Transverse colon (tissue), 4 donors: ENCODE measurements at regions not wholly inside any gene's neighbourhood (a gene's known extent, or its start where the extent isn't known, plus 50 kb on each side); places are given as distances from the start of the nearest gene placed in this dataset.

ENCODE experiments used
- DNase-seq: peaks from one replicate; pipeline ENCODE4 v3.0.0-alpha.2; 2019
- H3K27ac ChIP-seq, 4 donors: fragments of 200-600 bp; sonication (generic); 2 replicates each; pipeline ENCODE4 v1.5.1; 2016 to 2018; ENCODE audit warnings: inconsistent platforms in 4 of 4
- H3K27me3 ChIP-seq: fragments of 200-600 bp; sonication (generic); 2 replicates; pipeline ENCODE4 v1.5.1; 2017; ENCODE audit warnings: inconsistent platforms
- H3K36me3 ChIP-seq, 4 donors: fragments of 200-600 bp; sonication (generic); 2 replicates each; pipeline ENCODE4 v1.5.1; 2017 to 2019; ENCODE audit warnings: inconsistent platforms in 4 of 4
- H3K4me1 ChIP-seq, 4 donors: fragments of 200-600 bp; sonication (generic); 2 replicates each; pipeline ENCODE4 v1.5.1; 2017 to 2020; ENCODE audit warnings: inconsistent platforms in 4 of 4
- H3K4me3 ChIP-seq, 4 donors: fragments of 200-600 bp; sonication (generic); 1 replicate in 1 of 4; 2 replicates in 3 of 4; pipeline versions ENCODE4 v1.5.1 to v1.6.1; 2017 to 2019; ENCODE audit warnings: inconsistent platforms in 4 of 4
- H3K9me3 ChIP-seq, 2 donors: fragments of 200-600 bp; sonication (generic); 2 replicates each; pipeline ENCODE4 v1.5.1; 2017 to 2019; ENCODE audit warnings: inconsistent platforms in 2 of 2
- EP300 ChIP-seq: sonication (generic); formaldehyde crosslinking; IDR thresholded peaks from one replicate; pipeline ENCODE4 v1.6.1; 2017; ENCODE audit warnings: antibody characterized with exemption, low read depth
- POLR2A ChIP-seq: fragments of 450-650 bp; IDR thresholded peaks from one replicate; pipeline ENCODE4 v1.6.1; 2016; ENCODE audit warnings: antibody characterized with exemption, mild to moderate bottlenecking, moderate library complexity
- POLR2AphosphoS5 ChIP-seq, 3 donors: sonication (generic); formaldehyde crosslinking; IDR thresholded peaks; one replicate each; pipeline ENCODE4 v1.6.1; 2016; ENCODE audit warnings: antibody characterized with exemption in 3 of 3
- WGBS, 2 donors: methylation state at CpG; one replicate each; pipeline ENCODE4 v1.1.5; 2018; ENCODE audit warnings: low coverage in 1 of 2; 5-methylcytosine and 5-hydroxymethylcytosine counted together
- in situ Hi-C, 4 donors: fragments of 200-750 bp; cut with MboI; loops; one replicate each; pipeline versions ENCODE4 v1.15.0 to v1.15.1; 2017; ENCODE audit warnings: low sequenced_read_pairs in 3 of 4, low pct_ligation_motif_present in 1 of 4, low pct_unique_long_range_greater_than_20kb in 1 of 4
- intact Hi-C: fragments of 100-400 bp; cut with DNase I; formaldehyde crosslinking; loops from one replicate; pipeline ENCODE4 v1.15.1; 2023; ENCODE audit warnings: low total_unique reads
- TF ChIP-seq, protein P1 (sequence below), 5 experiments: fragments of 200-600 bp in 3 of 5; fragments of 450-650 bp in 2 of 5; sonication (generic) in 3 of 5; IDR thresholded peaks; 1 replicate in 2 of 5; 2 replicates in 3 of 5; pipeline ENCODE4 v1.5.1; 2016 to 2017; ENCODE audit warnings: antibody characterized with exemption in 5 of 5, inconsistent platforms in 3 of 5, mild to moderate bottlenecking in 2 of 5, moderate library complexity in 1 of 5

DNA sequence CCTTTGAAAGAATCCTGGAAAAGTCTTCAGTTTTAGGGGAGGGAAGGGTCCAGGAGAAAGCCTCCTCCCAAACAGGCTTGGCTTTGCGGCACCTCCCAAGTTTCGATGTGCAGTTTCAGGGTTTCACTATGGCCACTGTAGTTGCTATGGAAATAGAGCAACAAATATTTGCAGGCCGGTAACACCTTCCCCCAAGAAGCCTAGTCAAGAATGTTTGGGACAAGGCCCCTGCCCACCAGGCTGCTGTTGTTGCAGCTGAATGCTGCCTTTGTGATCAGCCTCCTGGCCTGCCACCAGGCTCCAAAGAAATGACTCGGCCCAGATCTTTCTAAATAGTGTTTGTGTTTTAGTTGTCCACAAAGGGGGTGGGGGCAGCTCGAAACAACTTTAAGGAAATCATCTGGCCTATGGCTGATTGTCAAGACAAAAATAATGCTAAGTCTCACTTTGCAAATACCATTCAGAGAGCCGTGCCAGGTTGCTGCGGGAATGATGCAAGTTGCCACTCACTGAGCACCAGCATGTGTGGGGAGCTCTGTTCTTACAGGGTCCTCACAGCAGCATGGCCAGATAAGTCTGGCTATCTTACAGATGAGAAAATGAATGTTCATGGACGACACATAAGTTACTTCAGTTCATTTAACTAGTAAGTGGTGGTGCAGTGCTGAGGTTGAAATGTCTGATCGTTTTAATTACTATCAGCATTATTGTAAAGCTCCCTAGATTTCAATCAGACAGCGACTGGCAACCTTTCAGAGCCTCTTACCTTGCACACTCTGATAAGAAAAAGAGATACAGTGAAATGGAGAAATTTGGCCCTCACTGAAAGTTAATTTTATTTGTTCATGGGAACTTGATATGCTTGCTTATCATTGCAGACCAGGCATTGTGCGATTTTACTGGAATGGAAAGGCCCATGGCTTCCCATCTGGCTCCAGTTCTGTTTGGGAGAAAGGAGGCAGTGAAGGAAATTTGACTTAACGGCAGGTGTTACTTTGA is 91.2 kb upstream of the JUN start:
- Histone ChIP-seq H3K4me3 (no peak overlapping the region), H3K9me3 (no peaks in the 10 kb centered on the region), H3K4me1 (peaks cover 10 to 18% (median 14%) of the 10 kb centered on the region in 4 donors), H3K27me3 (no peaks in the 10 kb centered on the region), H3K36me3 (no peaks in the 10 kb centered on the region), H3K27ac (peak overlapping the region; percentile 1 to 74 (median 52))
- intact Hi-C loops (no loop called here), in situ Hi-C loops (no loop called here)
- WGBS, 2 donors: 20 to 34% methylated on average over 1 to 11 of the region's 12 CpGs
- no peak for DNase-seq
- peak in 1 of 3 donors; percentile 8 for TF ChIP-seq POLR2AphosphoS5 (IDR thresholded peaks at IDR 0.05)
- TF ChIP-seq POLR2A: no peak
- TF ChIP-seq EP300: no peak

DNA sequence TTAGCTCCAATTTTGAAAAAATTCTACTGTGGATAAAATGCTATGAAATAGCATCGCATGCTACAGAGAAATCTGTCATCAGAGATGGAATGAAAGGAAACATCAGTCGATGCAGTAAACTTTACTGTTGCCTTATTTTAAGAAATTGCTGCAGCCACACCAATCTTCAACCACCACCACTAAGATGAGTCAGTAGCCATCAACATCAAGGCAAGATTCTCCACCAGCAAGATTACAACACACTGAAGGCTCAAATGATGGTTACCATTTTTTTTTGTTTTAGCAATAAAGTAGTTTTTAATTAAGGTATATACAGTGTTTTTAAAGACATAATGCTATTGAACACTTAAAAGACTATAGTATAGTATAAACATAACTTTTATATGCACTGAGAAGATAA is 95.6 kb upstream of the JUN start:
- no peaks in the 10 kb centered on the region for H3K9me3 ChIP-seq
- H3K4me1 ChIP-seq: peaks cover 14 to 36% (median 28%) of the 10 kb centered on the region in 4 donors
- TF ChIP-seq, protein P1, sequence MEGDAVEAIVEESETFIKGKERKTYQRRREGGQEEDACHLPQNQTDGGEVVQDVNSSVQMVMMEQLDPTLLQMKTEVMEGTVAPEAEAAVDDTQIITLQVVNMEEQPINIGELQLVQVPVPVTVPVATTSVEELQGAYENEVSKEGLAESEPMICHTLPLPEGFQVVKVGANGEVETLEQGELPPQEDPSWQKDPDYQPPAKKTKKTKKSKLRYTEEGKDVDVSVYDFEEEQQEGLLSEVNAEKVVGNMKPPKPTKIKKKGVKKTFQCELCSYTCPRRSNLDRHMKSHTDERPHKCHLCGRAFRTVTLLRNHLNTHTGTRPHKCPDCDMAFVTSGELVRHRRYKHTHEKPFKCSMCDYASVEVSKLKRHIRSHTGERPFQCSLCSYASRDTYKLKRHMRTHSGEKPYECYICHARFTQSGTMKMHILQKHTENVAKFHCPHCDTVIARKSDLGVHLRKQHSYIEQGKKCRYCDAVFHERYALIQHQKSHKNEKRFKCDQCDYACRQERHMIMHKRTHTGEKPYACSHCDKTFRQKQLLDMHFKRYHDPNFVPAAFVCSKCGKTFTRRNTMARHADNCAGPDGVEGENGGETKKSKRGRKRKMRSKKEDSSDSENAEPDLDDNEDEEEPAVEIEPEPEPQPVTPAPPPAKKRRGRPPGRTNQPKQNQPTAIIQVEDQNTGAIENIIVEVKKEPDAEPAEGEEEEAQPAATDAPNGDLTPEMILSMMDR (IDR thresholded peaks at IDR 0.05): no peak
- no peak for TF ChIP-seq POLR2AphosphoS5 (IDR thresholded peaks at IDR 0.05)
- in situ Hi-C loops: no loop called here
- no peak overlapping the region for H3K4me3 ChIP-seq
- WGBS, 2 donors: 85 to 95% methylated on average over 2 of the region's 2 CpGs
- DNase-seq: no peak
- intact Hi-C loops: no loop called here
- H3K27ac ChIP-seq: no peak overlapping the region
- H3K27me3 ChIP-seq: no peaks in the 10 kb centered on the region
- H3K36me3 ChIP-seq: no peaks in the 10 kb centered on the region

DNA sequence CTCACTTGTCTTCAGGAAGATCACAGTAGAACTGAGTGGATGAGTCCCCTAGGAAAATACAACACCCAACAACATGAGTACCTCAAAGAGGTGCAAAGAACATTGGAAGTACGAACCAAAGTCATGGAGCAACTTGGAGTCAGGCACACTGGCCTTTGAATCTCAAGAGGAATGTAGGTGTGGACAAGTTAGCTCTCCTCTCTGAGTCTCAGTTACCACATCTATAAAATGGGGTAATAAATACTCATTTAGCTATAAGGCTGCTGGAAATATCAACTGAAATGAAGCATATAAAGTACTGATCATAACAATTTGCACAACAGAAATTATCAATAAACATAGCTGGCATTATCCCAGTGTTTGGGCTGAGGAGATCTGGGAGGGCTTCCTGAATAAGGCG is 96.7 kb upstream of the JUN start:
- intact Hi-C loops: no loop called here
- Histone ChIP-seq H3K4me1 (peaks cover 12 to 36% (median 30%) of the 10 kb centered on the region in 4 donors), H3K27ac (peak overlapping the region in 3 of 4 donors; percentile 18 to 51 (median 31)), H3K27me3 (no peaks in the 10 kb centered on the region), H3K4me3 (no peak overlapping the region), H3K9me3 (no peaks in the 10 kb centered on the region), H3K36me3 (no peaks in the 10 kb centered on the region)
- in situ Hi-C loops: loop anchor here in 1 of 4 donors (10.0 kb wide), 1 partner anchor 96 kb away; the partner anchor contains the start of gene JUN
- no peak for DNase-seq
- TF ChIP-seq, protein P1 (IDR thresholded peaks at IDR 0.05): no peak
- TF ChIP-seq POLR2A: no peak
- WGBS, 2 donors: 90 to 100% methylated on average over 1 to 2 of the region's 2 CpGs

DNA sequence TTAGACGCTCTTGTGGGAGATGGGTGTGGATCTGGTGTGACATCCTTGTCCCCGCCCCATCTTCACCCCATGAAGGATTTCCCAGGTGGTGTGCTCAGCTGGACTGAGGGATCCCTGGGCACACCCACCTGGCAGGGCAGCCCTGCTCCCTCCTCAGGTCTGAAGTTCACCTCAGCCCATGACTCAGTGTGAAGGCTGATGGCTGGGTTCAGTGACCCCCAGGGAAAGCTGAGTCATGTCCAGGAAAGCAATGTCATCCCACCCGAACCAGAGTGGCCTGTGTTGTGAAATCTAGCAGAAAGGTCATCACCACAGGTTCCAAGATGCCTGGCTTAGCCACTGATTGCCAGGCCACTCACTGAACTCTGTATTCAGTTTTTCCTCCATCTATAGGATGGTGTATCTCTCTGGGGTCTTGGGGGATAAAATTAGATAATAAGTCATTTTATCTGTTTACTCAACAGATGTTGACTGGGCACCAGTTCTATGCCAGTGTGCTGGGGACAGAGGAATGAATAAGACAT is 97.7 kb upstream of the JUN start:
- TF ChIP-seq POLR2A: no peak
- TF ChIP-seq EP300: peak; percentile 64
- TF ChIP-seq POLR2AphosphoS5 (IDR thresholded peaks at IDR 0.05): peak in 2 of 3 donors; percentile 82 to 86
- peak overlapping the region in 1 of 4 donors; percentile 51 for H3K27ac ChIP-seq
- H3K36me3 ChIP-seq: no peaks in the 10 kb centered on the region
- in situ Hi-C loops (loop anchor here in 1 of 4 donors (10.0 kb wide), 1 partner anchor 97 kb away; the partner anchor contains the start of gene JUN), intact Hi-C loops (no loop called here)
- no peaks in the 10 kb centered on the region for H3K9me3 ChIP-seq
- no peak overlapping the region for H3K4me3 ChIP-seq
- peak; percentile 83 for DNase-seq
- peaks cover 12 to 45% (median 37%) of the 10 kb centered on the region in 4 donors for H3K4me1 ChIP-seq
- WGBS, 2 donors: 40 to 60% methylated on average over 1 to 3 of the region's 3 CpGs
- H3K27me3 ChIP-seq: no peaks in the 10 kb centered on the region
